K562 (cell line): ENCODE measurements at regions not wholly inside any gene's neighbourhood (a gene's known extent, or its start where the extent isn't known, plus 50 kb on each side); places are given as distances from the start of the nearest gene placed in this dataset.

Experiments used
- ATAC-seq: fragments of 200-7000 bp; cut with Tn5 transposase; 3 replicates; pipeline ENCODE4 v1.9.1; 2020; ENCODE audit warnings: moderate library complexity
- BruUV-seq: library from RNA; stranded (reverse); fragments of 400-500 nt; replicated peaks from 2 replicates; lab custom pipeline; 2021; lab: Mats Ljungman, UMichigan
- CTCF ChIA-PET: fragments of 300-600 bp; formaldehyde crosslinking; extraction: SDS; loops from one replicate; lab custom pipeline; 2021; ENCODE audit warnings: low intra/inter-chr PET ratio; lab: Yijun Ruan, JAX
- POLR2A ChIA-PET: fragments of 300-600, 350-650 bp; sonication (Branson Sonifier 250); formaldehyde crosslinking; extraction: SDS; loops from one replicate; lab custom pipeline; 2021; ENCODE audit warnings: antibody characterized with exemption, inconsistent platforms; lab: Yijun Ruan, JAX
- DNase-seq, 4 experiments: peaks; one replicate each; pipeline versions ENCODE4 v3.0.0 to v3.0.0-alpha.2; 2011 to 2018; ENCODE audit warnings: low spot score in 3 of 4, mixed read lengths in 3 of 4; ENCODE audit errors: extremely low read depth in 1 of 4
- FAIRE-seq: peaks from 2 replicates; lab custom pipeline; 2011; peaks lifted over from hg19 to GRCh38; lab: Jason Lieb, UNC
- H2AFZ ChIP-seq: 2 replicates; pipeline ENCODE4 v1.6.0; 2011; ENCODE audit warnings: low read depth, low read length, control low read depth, inconsistent platforms
- H3K27ac ChIP-seq: fragments of 200-600 bp; 3 replicates; pipeline ENCODE4 v1.8.0; 2011; ENCODE audit warnings: low read depth, mild to moderate bottlenecking, control low read depth, inconsistent platforms, low read length, moderate library complexity, mixed read lengths; ENCODE audit errors: extremely low read depth
- H3K27me3 ChIP-seq, 2 experiments: fragments of 300-600 bp in 1 of 2; 2 replicates in 1 of 2; 3 replicates in 1 of 2; pipeline versions ENCODE4 v1.6.0 to v1.8.0; 2011; ENCODE audit warnings: inconsistent platforms in 2 of 2, low read length in 2 of 2, mild to moderate bottlenecking in 1 of 2, mixed read lengths in 1 of 2, moderate library complexity in 1 of 2; ENCODE audit not compliant: control insufficient read depth in 2 of 2, insufficient read depth in 2 of 2
- H3K36me3 ChIP-seq: fragments of 300-600 bp; 3 replicates; pipeline ENCODE4 v1.8.0; 2011; ENCODE audit warnings: mild to moderate bottlenecking, low read length, inconsistent platforms; ENCODE audit not compliant: control insufficient read depth, insufficient read depth
- H3K4me1 ChIP-seq, 2 experiments: fragments of 200-600 bp in 1 of 2; replicated peaks in 1 of 2; 2 replicates in 1 of 2; 3 replicates in 1 of 2; pipeline versions ENCODE4 v1.5.1 to v1.8.0; 2011; ENCODE audit warnings: inconsistent platforms in 2 of 2, low read length in 2 of 2, mild to moderate bottlenecking in 1 of 2, mixed read lengths in 1 of 2, moderate library complexity in 1 of 2; ENCODE audit not compliant: control insufficient read depth in 2 of 2, insufficient read depth in 2 of 2
- H3K4me2 ChIP-seq: 2 replicates; pipeline ENCODE4 v1.6.1; 2011; ENCODE audit warnings: low read length, control low read depth, inconsistent platforms, mixed read lengths; ENCODE audit not compliant: insufficient read depth
- H3K4me3 ChIP-seq: fragments of 200-600 bp; sonication (generic), shearing (Covaris generic); 2 replicates; pipeline ENCODE4 v1.5.1; 2016; ENCODE audit warnings: control low read depth, inconsistent platforms
- H3K79me2 ChIP-seq: fragments of 200-600 bp; 3 replicates; pipeline ENCODE4 v1.8.0; 2011; ENCODE audit warnings: low read length, inconsistent platforms; ENCODE audit not compliant: control insufficient read depth, insufficient read depth
- H3K9ac ChIP-seq, 2 experiments: 2 replicates each; pipeline versions ENCODE4 v1.6.0 to v1.6.1; 2011; ENCODE audit warnings: low read depth in 2 of 2, low read length in 2 of 2, control low read depth in 1 of 2, inconsistent platforms in 1 of 2, mild to moderate bottlenecking in 1 of 2, mixed read lengths in 1 of 2; ENCODE audit not compliant: insufficient read depth in 1 of 2
- H3K9me1 ChIP-seq: one replicate; pipeline ENCODE4 v1.6.0; 2011; ENCODE audit warnings: inconsistent platforms, mild to moderate bottlenecking, low read length, moderate library complexity; ENCODE audit not compliant: control insufficient read depth, insufficient read depth
- H3K9me3 ChIP-seq: replicated peaks from 2 replicates; pipeline ENCODE4 v1.5.1; 2011; ENCODE audit warnings: low read depth, low read length, inconsistent platforms; ENCODE audit not compliant: control insufficient read depth, insufficient read depth
- H4K20me1 ChIP-seq: replicated peaks from 2 replicates; pipeline ENCODE4 v1.6.1; 2011; ENCODE audit warnings: low read length, inconsistent platforms, mixed read lengths; ENCODE audit not compliant: control insufficient read depth, insufficient read depth
- ASH1L ChIP-seq: fragments of 450-650 bp; IDR thresholded peaks from 2 replicates; pipeline ENCODE4 v1.6.1; 2018; ENCODE audit warnings: borderline replicate concordance, mild to moderate bottlenecking, low read depth; ENCODE audit not compliant: partially characterized antibody
- CBX8 ChIP-seq: fragments of 200-600 bp; sonication (generic); IDR thresholded peaks from 2 replicates; pipeline ENCODE4 v1.6.1; 2012; ENCODE audit warnings: borderline replicate concordance, mixed run types, low read depth, mild to moderate bottlenecking, moderate library complexity, mixed read lengths, low read length, control low read depth, inconsistent platforms; ENCODE audit not compliant: poor library complexity, severe bottlenecking; ENCODE audit errors: extremely low read depth
- CHD1 ChIP-seq: fragments of 200-600 bp; sonication (generic); IDR thresholded peaks from one replicate; pipeline ENCODE4 v1.6.1; 2012; ENCODE audit warnings: mild to moderate bottlenecking, moderate library complexity, low read length, inconsistent platforms
- DNMT1 ChIP-seq: fragments of 450-650 bp; IDR thresholded peaks from 2 replicates; pipeline ENCODE4 v1.6.1; 2016; ENCODE audit warnings: antibody characterized with exemption, mild to moderate bottlenecking
- EP300 ChIP-seq: IDR thresholded peaks from 2 replicates; pipeline ENCODE4 v1.6.1; 2012; ENCODE audit warnings: low read length, improper control_type of control experiment
- ETV6 ChIP-seq, 3 experiments: fragments of 150-350 bp in 1 of 3; sonication (generic) in 1 of 3; formaldehyde crosslinking in 1 of 3; IDR thresholded peaks; 2 replicates each; pipeline versions ENCODE4 v1.6.1 to v1.8.0; 2014 to 2022; ENCODE audit warnings: borderline replicate concordance in 2 of 3, low read depth in 2 of 3, antibody characterized with exemption in 1 of 3, low read length in 1 of 3, mild to moderate bottlenecking in 1 of 3, missing genetic modification reagents in 1 of 3
- GATAD2B ChIP-seq: fragments of 450-650 bp; IDR thresholded peaks from 2 replicates; pipeline ENCODE4 v1.6.1; 2017; ENCODE audit warnings: mild to moderate bottlenecking, borderline replicate concordance
- KLF1 ChIP-seq: fragments of 450-650 bp; IDR thresholded peaks from 2 replicates; pipeline ENCODE4 v1.6.1; 2016; ENCODE audit warnings: missing genetic modification characterization, missing compliant biosample characterization
- POLR2B ChIP-seq: fragments of 450-650 bp; IDR thresholded peaks from 2 replicates; pipeline ENCODE4 v1.6.1; 2018; ENCODE audit warnings: low read depth; ENCODE audit not compliant: partially characterized antibody
- RBM15 ChIP-seq: fragments of 200-400 bp; formaldehyde crosslinking; IDR thresholded peaks from 2 replicates; pipeline ENCODE4 v1.6.1; 2018; ENCODE audit warnings: mild to moderate bottlenecking, low read length, moderate library complexity; ENCODE audit not compliant: insufficient read depth
- SMARCE1 ChIP-seq: fragments of 450-650 bp; IDR thresholded peaks from 2 replicates; pipeline ENCODE4 v1.7.1; 2016; ENCODE audit warnings: mild to moderate bottlenecking
- TBL1XR1 ChIP-seq, 2 experiments: IDR thresholded peaks; 2 replicates each; pipeline ENCODE4 v1.6.1; 2012; ENCODE audit warnings: improper control_type of control experiment in 2 of 2, low read length in 2 of 2, mild to moderate bottlenecking in 1 of 2
- ZBTB17 ChIP-seq: fragments of 450-650 bp; formaldehyde crosslinking; IDR thresholded peaks from 2 replicates; pipeline ENCODE4 v1.4.0; 2020; ENCODE audit warnings: mild to moderate bottlenecking
- ZKSCAN3 ChIP-seq: fragments of 250-450 bp; sonication (Bioruptor Pico); IDR thresholded peaks from 2 replicates; pipeline ENCODE4 v1.4.0; 2020
- ZNF134 ChIP-seq: fragments of 250-450 bp; sonication (Bioruptor Pico); conservative IDR thresholded peaks from 2 replicates; pipeline ENCODE4 v1.4.0; 2020
- ZNF316 ChIP-seq: fragments of 450-650 bp; IDR thresholded peaks from 2 replicates; pipeline ENCODE4 v1.6.1; 2016
- ZNF77 ChIP-seq: fragments of 250-450 bp; sonication (Bioruptor Pico); IDR thresholded peaks from 2 replicates; pipeline ENCODE4 v1.5.0; 2020
- ZNF778 ChIP-seq: fragments of 450-650 bp; formaldehyde crosslinking; IDR thresholded peaks from 2 replicates; pipeline ENCODE4 v1.4.0; 2020; ENCODE audit warnings: mild to moderate bottlenecking, moderate library complexity
- WGBS: fragments of 100-300 bp; shearing (Covaris generic); methylation state at CpG from one replicate; pipeline ENCODE4 v1.1.6; 2016; ENCODE audit warnings: low coverage, mixed read lengths; ENCODE audit not compliant: insufficient coverage; ENCODE audit errors: missing lambda C conversion rate; 5-methylcytosine and 5-hydroxymethylcytosine counted together
- in situ Hi-C: fragments of 300-500 bp; cut with MboI; formaldehyde crosslinking; loops from 4 replicates; pipeline ENCODE4 v1.15.0; 2018; ENCODE audit warnings: inconsistent platforms, mixed read lengths
- intact Hi-C: fragments of 100-400 bp; cut with micrococcal nuclease; formaldehyde crosslinking; loops from 2 replicates; pipeline ENCODE4 v1.14.2; 2022
- TF ChIP-seq, protein P1 (sequence below): sonication (generic); formaldehyde crosslinking; IDR thresholded peaks from 2 replicates; pipeline ENCODE4 v1.8.1; 2022; ENCODE audit warnings: missing genetic modification reagents
- TF ChIP-seq, protein P2 (sequence below): fragments of 250-450 bp; sonication (Bioruptor Pico); IDR thresholded peaks from 2 replicates; pipeline ENCODE4 v1.8.0; 2021; ENCODE audit warnings: borderline replicate concordance, mild to moderate bottlenecking, moderate library complexity; ENCODE audit not compliant: poor library complexity, severe bottlenecking

DNA sequence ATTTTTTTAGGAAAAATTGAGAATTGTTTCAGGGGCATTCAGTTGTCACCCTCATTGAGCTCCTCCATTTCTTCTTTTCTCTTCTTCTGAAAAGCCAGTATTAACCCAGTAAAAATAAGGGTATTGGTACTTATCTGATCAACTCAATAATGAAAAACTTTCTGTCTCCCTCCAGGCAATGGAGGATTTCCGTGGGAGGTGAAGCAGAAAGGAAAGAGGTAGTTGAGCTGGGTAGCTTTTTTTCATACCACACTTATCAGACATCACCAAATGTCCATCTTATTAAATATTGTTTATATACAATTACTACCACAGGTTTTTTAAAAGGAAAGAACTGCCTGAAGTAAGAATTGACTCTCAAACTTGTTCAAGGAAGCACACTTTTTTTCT is 731.1 kb upstream of the ZNF608 start (continued):
- TF ChIP-seq, protein P1, sequence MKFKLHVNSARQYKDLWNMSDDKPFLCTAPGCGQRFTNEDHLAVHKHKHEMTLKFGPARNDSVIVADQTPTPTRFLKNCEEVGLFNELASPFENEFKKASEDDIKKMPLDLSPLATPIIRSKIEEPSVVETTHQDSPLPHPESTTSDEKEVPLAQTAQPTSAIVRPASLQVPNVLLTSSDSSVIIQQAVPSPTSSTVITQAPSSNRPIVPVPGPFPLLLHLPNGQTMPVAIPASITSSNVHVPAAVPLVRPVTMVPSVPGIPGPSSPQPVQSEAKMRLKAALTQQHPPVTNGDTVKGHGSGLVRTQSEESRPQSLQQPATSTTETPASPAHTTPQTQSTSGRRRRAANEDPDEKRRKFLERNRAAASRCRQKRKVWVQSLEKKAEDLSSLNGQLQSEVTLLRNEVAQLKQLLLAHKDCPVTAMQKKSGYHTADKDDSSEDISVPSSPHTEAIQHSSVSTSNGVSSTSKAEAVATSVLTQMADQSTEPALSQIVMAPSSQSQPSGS (CRISPR knock-in tag): no peak
- no peak for TF ChIP-seq ETV6 (IDR thresholded peaks at IDR 0.05; ENCODE audit: borderline replicate concordance in 1 of 2, low read depth in 2 of 2, low read length in 1 of 2)
- no peak for TF ChIP-seq ETV6 (CRISPR knock-in tag; IDR thresholded peaks at IDR 0.05; ENCODE audit: borderline replicate concordance)
- no peak for TF ChIP-seq EP300
- no peak for TF ChIP-seq ZBTB17 (CRISPR knock-in tag)
- no peak for TF ChIP-seq ZNF134 (CRISPR knock-in tag)
- TF ChIP-seq CBX8: no peak
- TF ChIP-seq GATAD2B: no peak
- no peak for TF ChIP-seq POLR2B

DNA sequence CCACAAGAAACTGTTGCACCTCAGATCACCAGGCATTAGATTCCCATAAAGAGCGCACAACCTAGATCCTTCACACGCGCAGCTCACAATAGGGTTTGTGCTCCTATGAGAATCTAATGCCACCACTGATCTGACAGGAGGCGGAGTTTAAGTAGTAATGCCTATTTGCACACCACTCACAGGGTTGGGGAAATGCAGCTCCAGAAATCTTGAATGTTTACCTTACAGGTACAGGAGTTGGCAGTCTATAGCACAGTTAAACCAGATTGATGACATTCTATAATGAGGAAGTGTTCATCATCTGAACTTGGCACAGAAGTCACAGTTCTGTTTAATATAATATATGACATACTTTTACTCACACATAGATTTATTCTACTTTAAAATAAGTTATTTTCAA is 732.2 kb upstream of the ZNF608 start:
- Histone ChIP-seq H3K9ac (no peak overlapping the region), H3K36me3 (no peaks in the 10 kb centered on the region), H3K4me1 (no peaks in the 10 kb centered on the region), H3K9me1 (no peaks in the 10 kb centered on the region), H4K20me1 (no peaks in the 10 kb centered on the region), H3K4me2 (no peak overlapping the region), H3K27ac (no peak overlapping the region), H3K79me2 (no peaks in the 10 kb centered on the region), H2AFZ (no peak overlapping the region), H3K4me3 (no peak overlapping the region), H3K9me3 (no peaks in the 10 kb centered on the region; the same call in 1 of the 2 replicates), H3K27me3 (no peaks in the 10 kb centered on the region)
- no TSS peak for BruUV-seq
- DNase-seq (no peak), FAIRE-seq (no peak), ATAC-seq (no peak)
- in situ Hi-C loops: no loop called here
- intact Hi-C loops: no loop called here
- ChIA-PET POLR2A (interaction anchor here (0.7 kb wide), 1 partner anchor 732 kb away, joined by 3 read pairs; no protein-coding TSS in a partner anchor), CTCF (no interaction called here)
- 0% methylated on average over 4 of the region's 4 CpGs for WGBS
- TF ChIP-seq TBL1XR1 (IDR thresholded peaks at IDR 0.05; ENCODE audit: low read length in 2 of 2) (no peak), ZNF77 (CRISPR knock-in tag) (no peak), DNMT1 (no peak), CHD1 (no peak), ZNF316 (no peak), KLF1 (tag) (no peak), RBM15 (no peak), ZKSCAN3 (CRISPR knock-in tag) (no peak), ASH1L (no peak), SMARCE1 (no peak), ZNF778 (CRISPR knock-in tag) (no peak)
- TF ChIP-seq, protein P2, sequence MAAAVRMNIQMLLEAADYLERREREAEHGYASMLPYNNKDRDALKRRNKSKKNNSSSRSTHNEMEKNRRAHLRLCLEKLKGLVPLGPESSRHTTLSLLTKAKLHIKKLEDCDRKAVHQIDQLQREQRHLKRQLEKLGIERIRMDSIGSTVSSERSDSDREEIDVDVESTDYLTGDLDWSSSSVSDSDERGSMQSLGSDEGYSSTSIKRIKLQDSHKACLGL (CRISPR knock-in tag): no peak
